ENCODE measurements at regions not wholly inside any gene's neighbourhood (a gene's known extent, or its start where the extent isn't known, plus 50 kb on each side); places are given as distances from the start of the nearest gene placed in this dataset.

DNA sequence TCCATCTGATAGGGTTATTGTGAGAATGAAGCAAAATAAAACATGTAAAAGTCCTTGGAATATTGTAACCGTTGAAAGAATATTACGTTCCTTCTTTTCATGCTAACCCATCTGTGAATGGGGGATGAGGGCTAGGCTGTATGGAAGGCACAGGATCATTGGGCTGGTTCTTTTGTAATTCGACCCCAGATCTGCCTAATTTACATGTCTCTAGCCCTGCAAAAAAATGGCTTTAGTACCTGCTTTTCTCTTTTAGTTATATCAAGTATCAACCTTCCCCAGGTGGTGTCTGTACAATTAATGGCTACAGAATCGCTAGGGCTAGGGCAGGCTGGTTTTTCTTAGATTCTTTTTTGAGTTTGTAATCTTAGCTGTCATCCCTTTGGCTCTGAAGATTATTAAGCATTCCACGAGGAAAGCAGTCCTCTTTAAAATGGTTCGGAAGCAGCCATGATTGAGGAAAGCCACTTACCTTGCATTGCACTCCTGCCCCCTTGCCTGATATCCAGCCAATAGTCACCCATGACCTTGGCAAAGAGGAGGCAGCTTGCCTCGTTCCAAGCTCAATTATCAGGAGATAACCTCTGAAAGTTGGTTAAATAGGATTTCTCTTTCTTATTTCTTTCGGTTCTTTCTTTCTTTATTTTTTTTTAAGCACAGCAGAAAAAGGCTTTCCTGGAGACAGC lies 153.9 kb upstream of the ZKSCAN2 start:
- H3K9me3 ChIP-seq (replicated peaks in 1 of 2; ENCODE audit: control insufficient read depth in 1 of 2, insufficient read depth in 1 of 2, low read length in 2 of 2): no peaks in the 10 kb centered on the region
- Mint-ChIP-seq H3K4me1 (no peaks in the 10 kb centered on the region), H3K27me3 (ENCODE audit: low read depth in 3 of 3) (peaks cover 0 to 3% (median 3%) of the 10 kb centered on the region in 3 donors), H3K36me3 (no peaks in the 10 kb centered on the region), H3K27ac (no peak overlapping the region), H3K9me3 (no peaks in the 10 kb centered on the region), H3K4me3 (no peak overlapping the region)
- 77% methylated on average over 4 of the region's 8 CpGs for WGBS (ENCODE audit: insufficient coverage)
- no peak overlapping the region for H3K4me2 ChIP-seq (replicated peaks; ENCODE audit: extremely low read depth, low read length, poor library complexity, severe bottlenecking)
- DNase-seq: no peak
- H3K4me1 ChIP-seq (ENCODE audit: control insufficient read depth in 1 of 2, insufficient read depth in 2 of 2, low read length in 2 of 2): no peaks in the 10 kb centered on the region
- H3K4me3 ChIP-seq (replicated peaks in 1 of 3; ENCODE audit: low read depth in 2 of 3, low read length in 3 of 3): no peak overlapping the region
- TF ChIP-seq, protein P1, sequence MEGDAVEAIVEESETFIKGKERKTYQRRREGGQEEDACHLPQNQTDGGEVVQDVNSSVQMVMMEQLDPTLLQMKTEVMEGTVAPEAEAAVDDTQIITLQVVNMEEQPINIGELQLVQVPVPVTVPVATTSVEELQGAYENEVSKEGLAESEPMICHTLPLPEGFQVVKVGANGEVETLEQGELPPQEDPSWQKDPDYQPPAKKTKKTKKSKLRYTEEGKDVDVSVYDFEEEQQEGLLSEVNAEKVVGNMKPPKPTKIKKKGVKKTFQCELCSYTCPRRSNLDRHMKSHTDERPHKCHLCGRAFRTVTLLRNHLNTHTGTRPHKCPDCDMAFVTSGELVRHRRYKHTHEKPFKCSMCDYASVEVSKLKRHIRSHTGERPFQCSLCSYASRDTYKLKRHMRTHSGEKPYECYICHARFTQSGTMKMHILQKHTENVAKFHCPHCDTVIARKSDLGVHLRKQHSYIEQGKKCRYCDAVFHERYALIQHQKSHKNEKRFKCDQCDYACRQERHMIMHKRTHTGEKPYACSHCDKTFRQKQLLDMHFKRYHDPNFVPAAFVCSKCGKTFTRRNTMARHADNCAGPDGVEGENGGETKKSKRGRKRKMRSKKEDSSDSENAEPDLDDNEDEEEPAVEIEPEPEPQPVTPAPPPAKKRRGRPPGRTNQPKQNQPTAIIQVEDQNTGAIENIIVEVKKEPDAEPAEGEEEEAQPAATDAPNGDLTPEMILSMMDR (IDR thresholded peaks at IDR 0.05): no peak
- H2AFZ ChIP-seq (ENCODE audit: insufficient read depth, low read depth, low read length, poor library complexity, severe bottlenecking): no peak overlapping the region
- no peak overlapping the region for H3K9ac ChIP-seq (ENCODE audit: insufficient read depth, low read length, poor library complexity, severe bottlenecking)
- H3K36me3 ChIP-seq (replicated peaks in 1 of 2; ENCODE audit: control insufficient read depth in 1 of 2, insufficient read depth in 2 of 2, low read length in 2 of 2): no peaks in the 10 kb centered on the region
- intact Hi-C loops (cut with micrococcal nuclease): no loop called here
- no peaks in the 10 kb centered on the region for H4K20me1 ChIP-seq (ENCODE audit: insufficient read depth, low read length)
- H3K79me2 ChIP-seq (ENCODE audit: insufficient read depth, low read length): no peaks in the 10 kb centered on the region
- no peak overlapping the region for H3K27ac ChIP-seq (ENCODE audit: low read depth in 1 of 2, low read length in 2 of 2)
- no peaks in the 10 kb centered on the region for H3K27me3 ChIP-seq (ENCODE audit: control insufficient read depth in 2 of 2, insufficient read depth in 2 of 2, low read length in 2 of 2)

DNA sequence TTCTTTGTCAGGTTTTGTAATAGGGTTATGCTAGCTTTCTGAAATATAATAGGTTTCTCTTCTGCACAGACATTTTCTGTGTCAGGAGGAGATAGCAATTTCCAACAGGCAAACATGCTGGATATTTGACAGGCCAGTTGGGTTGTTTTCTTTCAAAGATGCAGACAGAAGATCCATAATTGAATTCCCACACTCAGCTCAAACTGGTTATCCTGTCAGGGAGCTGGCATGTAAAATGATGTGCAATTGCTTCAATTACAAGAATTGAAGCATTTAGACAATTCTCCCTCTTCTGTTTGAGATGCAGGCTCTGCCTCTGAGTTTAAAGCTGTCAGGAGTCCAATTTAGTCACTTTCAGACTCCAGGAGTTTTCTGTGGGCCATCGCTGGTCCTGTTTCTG lies 146.2 kb upstream of the ZKSCAN2 start:
- DNase-seq: no peak
- no peaks in the 10 kb centered on the region for H3K79me2 ChIP-seq (ENCODE audit: insufficient read depth, low read length)
- TF ChIP-seq, protein P1 (IDR thresholded peaks at IDR 0.05): no peak
- H2AFZ ChIP-seq (ENCODE audit: insufficient read depth, low read depth, low read length, poor library complexity, severe bottlenecking): no peak overlapping the region
- H3K36me3 ChIP-seq (replicated peaks in 1 of 2; ENCODE audit: control insufficient read depth in 1 of 2, insufficient read depth in 2 of 2, low read length in 2 of 2): no peaks in the 10 kb centered on the region
- H3K4me2 ChIP-seq (replicated peaks; ENCODE audit: extremely low read depth, low read length, poor library complexity, severe bottlenecking): no peak overlapping the region
- H3K27ac ChIP-seq (ENCODE audit: low read depth in 1 of 2, low read length in 2 of 2): no peak overlapping the region
- intact Hi-C loops (cut with micrococcal nuclease): no loop called here
- Mint-ChIP-seq H3K27ac (no peak overlapping the region), H3K27me3 (ENCODE audit: low read depth in 3 of 3) (peaks cover 0 to 3% (median 0%) of the 10 kb centered on the region in 3 donors), H3K4me3 (no peak overlapping the region), H3K4me1 (no peaks in the 10 kb centered on the region), H3K36me3 (no peaks in the 10 kb centered on the region), H3K9me3 (peaks cover 3 to 16% (median 11%) of the 10 kb centered on the region in 7 donors)
- peaks cover 16 to 18% of the 10 kb centered on the region in 2 donors for H3K9me3 ChIP-seq (replicated peaks in 1 of 2; ENCODE audit: control insufficient read depth in 1 of 2, insufficient read depth in 1 of 2, low read length in 2 of 2)
- H3K4me3 ChIP-seq (replicated peaks in 1 of 3; ENCODE audit: low read depth in 2 of 3, low read length in 3 of 3): no peak overlapping the region
- H4K20me1 ChIP-seq (ENCODE audit: insufficient read depth, low read length): no peaks in the 10 kb centered on the region
- H3K27me3 ChIP-seq (ENCODE audit: control insufficient read depth in 2 of 2, insufficient read depth in 2 of 2, low read length in 2 of 2): no peaks in the 10 kb centered on the region
- H3K4me1 ChIP-seq (ENCODE audit: control insufficient read depth in 1 of 2, insufficient read depth in 2 of 2, low read length in 2 of 2): no peaks in the 10 kb centered on the region
- WGBS (ENCODE audit: insufficient coverage): 100% methylated on average over 1 of the region's 1 CpG
- H3K9ac ChIP-seq (ENCODE audit: insufficient read depth, low read length, poor library complexity, severe bottlenecking): no peak overlapping the region
